ENCODE measurements at regions not wholly inside any gene's neighbourhood (a gene's known extent, or its start where the extent isn't known, plus 50 kb on each side); places are given as distances from the start of the nearest gene placed in this dataset.

DNA sequence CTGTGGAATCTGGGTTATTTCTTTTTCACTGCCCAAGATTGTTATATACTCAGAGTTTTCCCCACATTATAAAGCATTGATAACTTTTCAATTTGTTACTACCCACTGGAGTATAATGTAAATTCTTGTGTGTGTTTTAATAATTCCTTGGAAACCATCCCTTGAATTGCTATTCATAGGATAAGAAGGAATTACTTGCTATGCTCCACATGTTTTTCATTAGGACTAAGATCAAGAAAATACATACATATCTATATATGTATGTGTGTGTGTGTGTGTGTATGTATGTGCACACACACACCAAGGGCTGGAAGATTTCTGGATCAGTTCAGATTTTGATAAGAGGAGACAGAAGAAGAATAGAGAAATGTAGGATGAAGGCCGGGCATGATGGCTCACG lies 206.4 kb upstream of the JADE1 start:
- DNase-seq (ENCODE audit: low read depth in 3 of 3) = no peak

DNA sequence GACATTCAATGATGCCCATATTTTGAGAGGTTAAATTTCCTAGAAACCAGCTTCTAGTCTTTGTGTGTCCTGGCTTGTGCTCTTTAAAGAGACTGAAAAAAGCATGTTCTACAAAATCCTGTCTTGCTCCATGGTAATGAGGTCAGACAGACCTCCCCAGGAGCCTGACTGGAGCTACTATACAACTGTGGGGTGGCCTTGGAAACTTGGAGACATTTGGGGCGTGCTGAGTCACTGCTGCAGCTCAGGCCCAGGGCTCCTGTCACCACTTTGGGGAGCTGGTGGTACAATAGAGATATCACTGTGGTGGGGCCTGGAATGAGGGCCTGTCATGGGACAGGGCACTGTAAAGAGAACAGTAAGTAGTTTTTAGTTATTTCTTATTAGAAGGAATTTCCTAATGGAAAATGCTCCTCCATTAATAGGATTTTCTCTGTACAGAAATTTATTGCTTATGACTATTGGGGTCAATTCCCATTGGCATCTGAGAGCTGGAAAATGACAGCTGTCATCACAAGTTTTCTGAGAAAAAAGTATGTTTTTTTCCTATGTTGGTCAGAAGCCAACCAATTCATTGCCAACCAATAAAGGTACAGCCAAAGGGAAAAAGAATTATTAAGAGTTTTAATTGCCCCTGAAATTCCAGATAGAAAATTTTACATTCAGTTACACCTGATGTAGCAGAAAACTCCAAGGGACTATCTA lies 207.4 kb upstream of the JADE1 start:
- DNase-seq (ENCODE audit: low read depth in 3 of 3) = no peak

DNA sequence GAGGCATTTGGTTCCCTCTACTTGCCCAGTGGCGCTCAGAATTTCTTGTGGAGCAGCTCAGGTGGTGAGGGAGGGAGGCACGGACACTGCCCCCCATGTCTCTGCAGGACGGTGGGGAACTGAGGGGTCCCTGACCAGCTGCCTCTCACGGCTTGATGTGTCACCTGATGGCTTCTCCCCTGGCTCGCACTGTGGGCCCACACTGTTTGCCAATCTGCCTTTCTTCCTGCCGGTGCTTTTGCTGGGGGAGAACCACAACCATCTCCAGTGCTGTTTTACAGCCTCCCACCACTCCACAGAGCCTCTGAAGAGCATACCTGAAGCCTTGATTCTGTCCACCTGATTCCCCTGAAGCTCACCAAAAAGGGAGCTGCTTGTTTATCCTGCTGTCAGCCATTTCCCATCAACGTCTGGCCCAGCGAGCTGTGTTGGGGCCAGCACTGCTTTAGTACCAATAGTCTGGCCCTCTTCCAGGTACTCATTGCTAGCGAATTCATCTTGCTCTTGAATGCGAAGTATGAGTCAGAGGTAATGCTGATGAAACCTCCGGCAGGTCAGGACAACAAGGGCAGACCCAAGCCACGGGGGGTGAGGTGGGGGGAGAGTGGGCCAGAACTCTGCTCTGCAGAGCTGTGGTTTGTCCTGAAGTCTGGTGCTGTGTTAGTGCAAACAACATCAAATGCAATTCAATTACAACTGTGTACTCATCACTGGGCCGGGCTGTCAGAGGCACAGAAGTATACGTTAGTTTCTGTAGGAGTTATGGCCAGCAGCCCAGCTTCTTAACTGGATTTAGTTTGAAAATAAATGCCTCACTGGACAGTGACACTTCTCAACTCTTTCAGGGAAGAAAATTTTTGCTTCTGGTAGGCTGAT lies 208.3 kb upstream of the JADE1 start:
- no peak for DNase-seq (ENCODE audit: low read depth in 3 of 3)

DNA sequence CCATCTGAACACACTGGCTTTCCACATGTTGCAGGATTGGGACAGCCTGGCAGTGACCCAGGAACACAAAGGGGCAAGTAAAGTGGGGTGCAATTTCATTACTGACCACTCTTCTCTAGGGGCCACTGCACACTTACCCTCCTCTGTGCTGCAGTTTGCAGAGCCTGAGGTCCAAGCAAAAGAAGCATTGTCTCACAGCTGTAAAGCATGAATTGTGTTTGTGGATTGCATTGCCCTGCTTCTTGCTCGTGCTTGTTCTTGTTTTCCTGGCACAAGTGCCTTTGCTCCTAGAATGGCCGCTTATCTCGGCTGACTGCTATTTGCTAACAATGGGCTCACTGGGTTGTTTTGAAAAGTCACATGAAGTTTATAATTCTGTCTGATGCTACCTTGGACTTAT lies 209.1 kb upstream of the JADE1 start:
- DNase-seq (ENCODE audit: low read depth in 3 of 3) = no peak

DNA sequence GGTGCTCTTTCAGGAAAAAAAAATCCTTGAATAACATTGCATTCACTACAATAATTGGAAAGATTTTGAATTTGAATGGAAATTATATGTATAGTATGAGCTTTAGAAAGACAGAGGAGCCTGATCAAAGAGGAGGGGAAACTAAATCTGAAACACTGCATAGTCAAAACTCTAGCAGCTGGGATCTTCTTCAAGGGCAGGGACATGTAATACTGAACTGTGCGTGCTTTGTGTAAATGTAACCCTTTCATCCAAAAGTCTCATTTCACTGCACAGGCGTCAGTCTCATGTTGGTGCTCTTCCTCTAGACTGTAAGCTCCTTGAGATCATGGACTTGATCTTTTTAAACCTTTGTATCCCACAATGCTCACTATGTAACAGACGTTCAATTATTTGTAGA lies 212.0 kb upstream of the JADE1 start:
- no peak for DNase-seq (ENCODE audit: low read depth in 3 of 3)

DNA sequence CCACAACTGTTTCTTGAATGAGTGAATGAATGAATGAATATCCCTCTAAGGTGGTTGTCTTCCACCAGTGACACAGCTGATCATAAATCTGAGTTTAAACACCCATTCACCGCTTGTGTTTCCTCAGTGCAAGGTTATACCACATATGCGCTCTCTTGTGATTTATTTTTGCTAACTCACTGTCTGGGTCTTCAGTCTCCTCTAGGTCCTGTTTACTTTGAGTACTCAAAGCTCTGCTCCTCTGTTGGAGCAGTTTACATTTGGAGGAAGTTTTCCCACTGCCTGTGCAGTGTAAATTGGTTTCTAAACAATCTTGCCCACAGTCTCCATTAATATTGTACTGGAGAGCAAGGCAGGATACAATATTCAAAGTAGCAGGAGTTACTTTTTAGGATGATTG lies 212.6 kb upstream of the JADE1 start:
- DNase-seq (ENCODE audit: low read depth in 3 of 3) = no peak

DNA sequence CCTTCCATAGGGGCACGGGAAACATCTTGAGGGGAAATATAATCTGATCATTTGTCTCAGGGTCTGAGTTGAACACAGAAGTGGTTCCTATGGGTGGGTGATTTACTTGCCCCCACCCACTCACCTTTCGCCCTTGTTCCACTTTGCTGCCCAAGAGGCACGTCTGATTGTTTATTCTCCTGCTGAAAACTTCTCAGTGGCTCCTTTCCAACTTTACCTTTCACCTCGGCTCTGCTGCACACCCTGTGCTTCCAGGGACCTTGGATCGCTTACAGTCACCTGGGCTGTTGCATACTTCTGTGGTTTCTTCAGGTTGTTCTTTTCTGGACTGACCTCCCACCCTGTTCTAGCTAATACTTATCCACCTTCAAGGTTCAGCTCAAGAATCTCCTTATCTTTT lies 213.4 kb upstream of the JADE1 start:
- no peak for DNase-seq (ENCODE audit: low read depth in 3 of 3)

DNA sequence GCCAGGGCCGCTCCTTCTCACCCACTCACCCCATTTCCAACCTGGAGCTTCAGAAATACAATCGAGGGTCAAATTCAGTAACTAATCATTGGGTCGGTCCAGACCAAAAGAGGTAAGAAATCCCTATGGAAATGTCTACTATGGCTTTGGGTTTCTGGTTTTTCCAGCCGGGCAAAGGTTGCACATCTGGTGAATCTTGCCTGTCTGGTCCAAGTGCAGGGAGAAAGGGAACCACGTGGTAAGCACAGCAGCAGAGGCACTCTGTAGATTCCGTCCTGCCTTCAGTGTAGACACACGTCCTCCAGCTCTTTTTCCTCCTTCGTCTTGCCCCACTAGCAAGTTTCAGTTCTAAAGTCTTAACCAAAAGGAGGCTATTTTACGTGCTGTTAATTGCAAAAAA lies 218.0 kb upstream of the JADE1 start:
- no peak for DNase-seq (ENCODE audit: low read depth in 3 of 3)

DNA sequence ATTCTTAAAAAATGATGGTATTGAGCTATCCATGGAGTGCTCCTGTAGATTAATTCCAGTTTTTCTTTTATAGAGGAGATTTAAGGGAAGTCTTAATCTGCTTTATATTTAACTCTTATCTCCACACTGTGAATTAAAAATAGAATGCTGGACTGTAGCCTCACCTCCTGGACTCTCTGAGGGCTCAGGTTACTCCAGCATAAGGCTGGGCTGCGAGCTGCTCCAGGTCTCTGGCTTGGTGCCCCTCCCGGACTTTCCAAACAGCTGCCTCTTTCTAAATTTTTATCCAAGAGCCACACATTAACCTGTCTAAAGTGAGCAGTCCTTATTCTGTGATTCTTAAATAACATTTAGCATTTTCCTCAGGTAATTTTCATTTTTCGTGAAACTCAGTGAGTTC lies 218.7 kb upstream of the JADE1 start:
- DNase-seq (ENCODE audit: low read depth in 3 of 3) = no peak

DNA sequence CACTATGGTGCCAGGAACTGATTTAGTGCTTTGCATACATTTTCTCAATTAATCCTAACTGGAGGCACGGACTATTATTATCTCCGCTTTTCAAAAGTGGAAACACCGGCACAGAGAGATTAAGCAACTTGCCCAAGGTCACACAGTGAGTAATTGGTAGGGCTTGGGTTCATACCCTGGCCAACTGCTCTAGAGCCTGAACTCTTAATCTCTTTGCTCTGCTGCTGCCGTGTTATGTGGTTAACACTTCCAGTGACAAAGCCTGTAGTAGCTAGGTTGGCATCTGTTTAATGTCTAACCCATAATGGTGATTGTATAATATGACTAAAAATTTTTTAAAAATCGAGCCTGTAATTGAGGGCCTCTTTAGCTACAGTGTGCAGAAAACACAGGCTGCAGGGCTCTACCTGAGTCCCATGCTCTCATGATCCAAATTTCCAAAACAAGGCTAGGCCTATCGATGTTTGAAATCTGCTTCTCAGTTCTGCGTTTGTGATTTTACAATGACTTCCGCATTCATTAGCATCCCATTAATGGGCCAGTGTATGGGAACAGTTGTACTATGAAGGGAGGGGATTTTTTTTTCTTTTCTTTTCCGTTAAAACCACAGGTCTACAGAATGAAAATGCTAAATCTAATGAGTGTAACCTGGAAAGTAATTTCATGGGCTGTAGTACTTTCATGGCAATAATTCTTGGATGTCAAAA lies 219.3 kb upstream of the JADE1 start:
- DNase-seq (ENCODE audit: low read depth in 3 of 3) = no peak

DNA sequence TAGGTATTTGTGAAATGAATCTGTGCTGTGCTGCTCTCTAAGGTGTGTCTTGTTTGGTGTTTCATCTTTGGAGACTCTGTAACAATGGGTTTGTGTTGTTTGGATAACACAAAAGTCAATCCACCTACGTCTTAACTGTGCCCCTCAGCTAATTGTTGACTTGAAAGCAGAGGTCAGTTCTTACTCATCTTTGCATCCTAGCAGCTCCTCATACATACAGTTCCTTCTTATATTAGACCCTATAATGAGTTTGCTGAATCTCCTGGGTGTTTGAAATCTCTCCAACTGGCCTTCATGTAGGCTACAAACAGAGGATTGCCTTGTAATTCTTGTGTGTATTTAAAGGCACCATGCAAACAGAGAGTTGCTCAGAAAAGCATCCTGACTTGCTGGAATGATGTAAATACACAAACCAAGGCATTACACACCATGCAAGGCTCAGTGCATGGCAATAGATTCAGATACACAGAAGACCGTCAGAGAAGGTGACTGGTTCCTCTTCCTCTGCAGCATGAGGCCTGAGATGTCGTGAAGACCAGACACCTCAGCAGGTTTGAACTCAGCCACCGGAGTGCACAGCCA lies 220.0 kb upstream of the JADE1 start:
- no peak for DNase-seq (ENCODE audit: low read depth in 3 of 3)

DNA sequence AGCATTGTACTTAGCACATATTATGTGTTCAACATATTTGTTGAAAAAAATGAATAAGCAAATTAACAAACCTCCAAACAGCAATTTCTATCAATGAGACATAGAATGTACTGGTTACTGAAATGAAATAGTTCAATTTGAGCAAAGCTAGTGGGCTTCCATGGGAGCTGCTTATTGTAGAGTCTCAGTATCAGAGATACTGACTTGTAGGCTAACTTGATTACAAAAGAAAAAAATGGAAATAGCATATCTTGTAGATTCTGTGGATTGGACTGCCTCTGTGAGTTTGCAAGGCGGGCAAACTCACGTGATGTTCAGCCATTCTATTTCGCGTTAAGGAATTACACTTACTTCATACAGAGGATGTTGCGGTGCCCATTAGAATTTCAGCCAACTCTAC lies 222.1 kb upstream of the JADE1 start:
- DNase-seq (ENCODE audit: low read depth in 3 of 3) = no peak

DNA sequence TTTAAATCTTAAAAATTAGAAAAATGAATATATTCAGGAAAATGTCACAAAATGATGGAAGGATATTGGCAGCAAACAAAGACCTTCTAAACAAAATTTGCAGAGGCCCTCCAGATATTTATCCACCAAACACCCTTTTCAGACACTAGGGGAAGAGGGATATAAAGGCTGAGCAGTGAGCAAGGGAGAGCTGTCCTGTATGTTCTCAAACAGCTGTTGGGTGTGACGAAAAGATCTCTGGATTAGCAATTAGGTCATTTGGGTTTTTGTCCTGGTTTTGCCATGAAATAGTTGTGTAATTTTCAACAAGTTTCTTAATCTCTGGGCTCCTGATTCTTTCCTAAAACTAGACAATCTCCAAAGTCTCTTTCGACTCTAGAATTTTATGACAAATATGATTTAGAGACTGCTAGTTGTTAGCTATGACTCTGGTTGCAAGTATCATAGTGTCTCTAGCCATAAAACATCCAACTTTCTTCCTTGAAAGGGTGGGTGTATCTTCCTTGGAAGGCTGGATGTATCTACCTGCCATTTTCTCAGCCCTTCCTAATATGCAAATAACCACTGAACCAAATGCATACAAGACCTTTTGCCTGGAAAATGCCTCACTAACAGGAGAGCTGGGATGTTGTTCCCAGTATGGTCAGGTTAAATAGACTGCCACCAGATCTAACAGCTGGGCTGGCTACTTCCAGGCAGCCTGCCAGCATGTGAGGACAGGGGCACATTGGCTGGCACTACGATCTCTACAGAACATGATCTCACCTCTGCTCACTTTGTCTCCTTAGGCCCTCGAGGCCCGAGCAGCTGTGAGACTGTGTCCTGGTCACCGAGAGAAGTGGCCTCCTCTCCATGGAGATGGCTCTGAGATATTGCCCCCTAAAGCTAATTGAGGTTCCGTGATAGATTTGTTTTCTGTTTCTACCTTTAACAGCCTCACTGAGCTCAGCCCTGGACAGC lies 225.5 kb upstream of the JADE1 start:
- no peak for DNase-seq (ENCODE audit: low read depth in 3 of 3)

DNA sequence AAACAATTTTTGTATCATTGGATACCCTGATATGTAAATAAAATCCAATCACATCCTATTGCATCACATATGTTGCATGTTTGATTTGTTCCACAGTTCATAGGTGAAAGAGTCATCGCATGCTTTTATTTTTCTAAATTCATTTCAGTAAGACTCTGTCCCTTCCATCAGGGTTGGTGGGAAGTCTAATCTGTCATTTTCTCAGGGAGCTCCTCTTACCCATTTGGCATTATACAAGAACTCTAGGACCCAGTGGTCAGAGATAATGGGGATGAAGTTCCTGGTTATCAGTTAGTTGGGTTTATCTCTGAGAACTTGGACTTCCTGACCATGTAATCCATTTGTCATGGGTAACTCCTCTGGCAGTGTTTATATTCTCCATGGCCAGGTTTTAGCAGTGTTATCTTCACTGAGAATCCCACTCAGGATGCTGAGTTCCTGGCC lies 227.1 kb upstream of the JADE1 start:
- no peak for DNase-seq (ENCODE audit: low read depth in 3 of 3)

DNA sequence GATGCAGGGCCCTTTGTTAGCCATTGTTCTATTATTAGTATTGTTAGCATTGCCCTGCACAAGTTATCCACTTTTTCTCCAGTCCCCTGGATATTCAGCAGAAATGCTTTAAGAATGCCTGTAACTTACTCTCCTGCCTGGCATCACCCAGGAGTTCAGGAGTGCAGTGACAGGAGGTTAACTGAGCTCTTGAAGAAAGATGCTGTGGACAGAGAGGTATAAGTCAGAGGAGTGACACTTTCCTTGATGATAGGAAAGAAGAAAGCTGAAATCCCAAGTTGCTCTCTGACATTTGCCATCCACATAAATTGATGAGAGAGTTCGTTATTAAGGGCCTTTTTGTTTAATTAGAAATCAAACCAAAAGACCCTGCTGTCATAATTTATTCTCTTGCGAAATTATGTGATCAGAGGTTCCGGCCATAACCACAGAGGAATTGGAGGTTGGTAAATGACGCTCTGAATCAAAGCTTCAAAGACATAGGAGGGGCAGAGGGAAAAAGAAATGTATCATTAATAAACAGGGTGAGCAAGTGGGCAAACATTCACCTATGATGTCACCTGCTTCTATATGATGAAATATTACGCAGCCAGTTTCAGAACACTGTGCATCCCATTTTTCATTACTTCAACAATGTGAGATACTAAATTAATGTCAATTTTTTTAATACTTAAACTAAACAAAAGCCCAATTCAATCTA lies 230.2 kb upstream of the JADE1 start:
- no peak for DNase-seq (ENCODE audit: low read depth in 3 of 3)

DNA sequence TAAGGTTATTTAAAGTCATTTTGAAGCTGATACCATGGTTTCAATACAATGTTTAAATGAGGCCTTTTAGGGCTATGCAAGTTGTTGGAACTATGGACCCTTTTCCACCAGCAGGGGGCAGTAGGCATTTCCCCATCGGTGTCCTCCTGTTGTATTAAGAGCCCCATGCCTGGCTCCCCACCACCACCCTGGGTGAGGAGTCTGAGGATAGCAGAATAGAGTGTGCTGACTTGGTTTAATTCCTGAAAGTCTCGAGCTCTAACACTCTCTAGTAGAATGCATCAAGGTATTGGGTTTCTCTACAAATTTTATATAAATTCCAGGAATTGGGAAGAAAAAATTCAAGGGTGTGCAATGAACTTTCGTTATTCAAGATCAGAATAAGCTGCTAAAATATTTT lies 234.8 kb upstream of the JADE1 start:
- DNase-seq (ENCODE audit: low read depth in 3 of 3) = peak; percentile 17 to 67 (median 33)

DNA sequence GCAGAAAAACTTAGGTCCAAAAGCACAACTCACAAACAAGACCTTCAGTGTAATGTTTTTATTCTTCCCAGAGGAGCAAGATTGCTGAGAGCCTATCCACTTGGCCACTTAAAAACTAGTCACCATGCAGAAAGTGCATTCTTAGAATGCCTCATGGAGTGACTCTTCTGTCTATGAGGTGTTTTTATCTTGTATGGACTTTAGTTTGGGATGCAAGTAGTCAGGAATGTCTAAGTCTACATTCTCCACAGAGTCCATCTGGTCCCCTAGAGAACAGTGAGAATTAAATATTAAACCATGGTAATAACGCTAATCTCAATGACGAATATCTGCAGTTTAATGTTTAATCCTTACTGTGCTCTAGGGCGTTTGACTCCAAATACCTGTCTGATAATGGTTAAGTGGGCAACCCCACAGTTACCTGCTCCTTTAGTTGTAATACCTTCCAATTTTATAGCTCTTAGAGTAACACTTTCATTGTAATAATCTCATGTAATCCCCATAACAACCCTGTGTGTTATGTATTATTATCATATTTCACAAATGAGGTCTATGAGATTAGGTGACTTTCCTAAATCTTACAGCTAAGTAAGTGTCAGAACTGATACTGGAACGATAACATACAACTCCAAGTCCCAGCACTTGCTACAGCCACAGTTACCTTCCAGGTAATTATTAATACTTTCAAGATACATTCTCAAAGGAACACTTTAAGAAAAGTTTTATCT lies 235.6 kb upstream of the JADE1 start:
- no peak for DNase-seq (ENCODE audit: low read depth in 3 of 3)

DNA sequence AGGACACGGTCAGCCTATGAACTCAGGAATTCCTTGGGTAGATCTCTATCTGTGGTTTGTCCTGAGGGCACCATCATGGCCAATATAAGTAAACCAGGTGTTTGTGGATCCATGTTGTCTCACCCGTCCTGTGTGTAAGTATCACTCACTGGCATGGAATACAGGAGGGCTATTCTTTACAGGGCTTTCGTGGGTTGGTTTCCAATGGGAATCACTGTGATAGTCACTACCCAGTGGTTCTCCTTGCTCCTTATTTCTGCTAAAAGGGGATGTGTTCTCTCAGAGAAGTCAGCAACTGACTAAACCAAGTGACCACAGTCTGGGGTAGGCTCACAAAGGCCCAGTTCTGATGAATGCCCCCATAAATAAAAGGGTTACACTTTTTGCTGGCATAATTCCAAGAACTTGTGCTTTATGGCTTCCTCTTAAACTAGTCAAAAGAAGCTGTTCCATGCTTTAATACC lies 236.7 kb upstream of the JADE1 start:
- no peak for DNase-seq (ENCODE audit: low read depth in 3 of 3)

DNA sequence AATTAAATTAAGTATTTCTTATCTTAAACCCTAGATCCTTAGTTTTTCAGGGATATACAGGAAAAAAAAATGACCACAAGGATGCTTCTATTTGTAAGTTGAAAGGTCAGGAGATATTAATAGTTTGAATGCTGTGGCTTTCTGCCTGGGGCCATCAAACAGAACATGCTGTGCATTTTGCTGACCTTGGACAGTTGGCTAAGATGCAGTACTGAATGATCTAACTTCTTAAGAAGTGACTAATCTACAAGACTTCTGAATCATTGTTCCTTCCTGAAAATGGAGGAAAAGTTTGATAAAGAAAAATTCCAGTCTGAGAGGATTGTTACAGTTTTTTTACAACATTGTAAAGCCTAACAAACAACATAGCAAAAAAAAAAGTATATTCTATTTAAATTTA lies 237.8 kb upstream of the JADE1 start:
- no peak for DNase-seq (ENCODE audit: low read depth in 3 of 3)
